Keratinocyte (primary cell): ENCODE measurements at regions not wholly inside any gene's neighbourhood (a gene's known extent, or its start where the extent isn't known, plus 50 kb on each side); places are given as distances from the start of the nearest gene placed in this dataset.

Experiments used
- DNase-seq: peaks from one replicate; pipeline ENCODE4 v3.0.0-alpha.2; 2011; ENCODE audit warnings: low read depth, missing footprints, low spot score
- FAIRE-seq: peaks from 2 replicates; lab custom pipeline; 2011; peaks lifted over from hg19 to GRCh38; lab: Jason Lieb, UNC
- H2AFZ ChIP-seq: 2 replicates; pipeline ENCODE4 v1.6.0; 2012; ENCODE audit warnings: low read length, control low read depth, inconsistent platforms; ENCODE audit not compliant: control insufficient read depth
- H3K27ac ChIP-seq: 2 replicates; pipeline ENCODE4 v1.5.1; 2011; ENCODE audit warnings: low read length; ENCODE audit not compliant: control insufficient read depth, insufficient read depth
- H3K27me3 ChIP-seq: 3 replicates; pipeline ENCODE4 v1.6.0; 2011; ENCODE audit warnings: low read length; ENCODE audit not compliant: control insufficient read depth, insufficient read depth; ENCODE audit errors: extremely low read depth
- H3K36me3 ChIP-seq, 2 experiments: 2 replicates in 1 of 2; 3 replicates in 1 of 2; pipeline ENCODE4 v1.5.1; 2011; ENCODE audit warnings: low read length in 2 of 2, mild to moderate bottlenecking in 1 of 2; ENCODE audit not compliant: control insufficient read depth in 2 of 2, insufficient read depth in 2 of 2; ENCODE audit errors: extremely low read depth in 1 of 2
- H3K4me1 ChIP-seq: 3 replicates; pipeline ENCODE4 v1.5.1; 2011; ENCODE audit warnings: low read length; ENCODE audit not compliant: control insufficient read depth, insufficient read depth; ENCODE audit errors: extremely low read depth
- H3K4me2 ChIP-seq: 3 replicates; pipeline ENCODE4 v1.6.0; 2011; ENCODE audit warnings: low read depth, low read length; ENCODE audit not compliant: control insufficient read depth, insufficient read depth; ENCODE audit errors: extremely low read depth
- H3K4me3 ChIP-seq, 3 experiments: fragments of 200-600 bp in 1 of 3; sonication (generic) in 1 of 3; 2 replicates in 2 of 3; 3 replicates in 1 of 3; pipeline ENCODE4 v1.5.1; 2011 to 2016; ENCODE audit warnings: low read length in 3 of 3, mild to moderate bottlenecking in 3 of 3, control low read depth in 2 of 3, inconsistent platforms in 1 of 3, low read depth in 1 of 3, mixed read lengths in 1 of 3, mixed run types in 1 of 3, moderate library complexity in 1 of 3; ENCODE audit not compliant: control insufficient read depth in 2 of 3, insufficient read depth in 2 of 3; ENCODE audit errors: extremely low read depth in 1 of 3
- H3K79me2 ChIP-seq: 2 replicates; pipeline ENCODE4 v1.6.0; 2012; ENCODE audit warnings: low read length; ENCODE audit not compliant: control insufficient read depth, insufficient read depth
- H3K9ac ChIP-seq: 3 replicates; pipeline ENCODE4 v1.6.0; 2011; ENCODE audit warnings: low read length; ENCODE audit not compliant: control insufficient read depth, insufficient read depth; ENCODE audit errors: extremely low read depth
- H3K9me1 ChIP-seq: 3 replicates; pipeline ENCODE4 v1.6.0; 2011; ENCODE audit warnings: low read length; ENCODE audit not compliant: control insufficient read depth, insufficient read depth; ENCODE audit errors: extremely low read depth
- H3K9me3 ChIP-seq: 2 replicates; pipeline ENCODE4 v1.5.1; 2012; ENCODE audit warnings: low read depth, low read length; ENCODE audit not compliant: control insufficient read depth
- H4K20me1 ChIP-seq: 3 replicates; pipeline ENCODE4 v1.6.0; 2011; ENCODE audit warnings: low read length; ENCODE audit not compliant: control insufficient read depth, insufficient read depth; ENCODE audit errors: extremely low read depth
- CTCF ChIP-seq, 3 experiments: IDR thresholded peaks in 1 of 3; conservative IDR thresholded peaks in 1 of 3; optimal IDR thresholded peaks in 1 of 3; 2 replicates in 2 of 3; 3 replicates in 1 of 3; pipeline versions ENCODE3 to v1.5.1; 2011; ENCODE audit warnings: low read length in 3 of 3, mild to moderate bottlenecking in 3 of 3, moderate library complexity in 2 of 3, control low read depth in 1 of 3, inconsistent platforms in 1 of 3; ENCODE audit not compliant: insufficient read depth in 2 of 3; ENCODE audit errors: extremely low read depth in 1 of 3
- EZH2 ChIP-seq: IDR thresholded peaks from one replicate; pipeline ENCODE4 v1.6.1; 2012; ENCODE audit warnings: inconsistent platforms, mild to moderate bottlenecking, low read length, moderate library complexity
- dilution Hi-C: fragments of 300-500 bp; cut with MboI; formaldehyde crosslinking; loops from one replicate; pipeline ENCODE4 v1.7.0; 2020; ENCODE audit warnings: low sequenced_read_pairs; ENCODE audit not compliant: extremely low pct_ligation_motif_present

GRCh38 chr5:112525217-112525616 lies 106.1 kb upstream of the EPB41L4A start:
- Histone ChIP-seq H3K4me1 (no peaks in the 10 kb centered on the region), H3K9me1 (no peaks in the 10 kb centered on the region), H3K36me3 (no peaks in the 10 kb centered on the region), H3K79me2 (no peaks in the 10 kb centered on the region), H3K27ac (no peak overlapping the region), H3K27me3 (no peaks in the 10 kb centered on the region), H3K9me3 (no peaks in the 10 kb centered on the region), H3K4me2 (no peak overlapping the region), H3K9ac (no peak overlapping the region), H3K4me3 (no peak overlapping the region), H4K20me1 (no peaks in the 10 kb centered on the region), H2AFZ (no peak overlapping the region)
- no peak for DNase-seq
- dilution Hi-C loops: loop anchor here (25.0 kb wide), 1 partner anchor 237 kb away; no protein-coding TSS in a partner anchor
- no peak for FAIRE-seq
- no peak for TF ChIP-seq CTCF (optimal IDR thresholded peaks at IDR 0.05 in 1 of 3, IDR thresholded peaks at IDR 0.05 in 1 of 3, conservative IDR thresholded peaks at IDR 0.05 in 1 of 3; ENCODE audit: extremely low read depth in 1 of 3, insufficient read depth in 2 of 3, low read length in 3 of 3)

- H4K20me1 ChIP-seq: no peaks in the 10 kb centered on the region
- no peak overlapping the region for H3K4me2 ChIP-seq
- H3K27me3 ChIP-seq: peaks cover 1% of the 10 kb centered on the region
- no peak overlapping the region for H3K9ac ChIP-seq
- H3K9me1 ChIP-seq: no peaks in the 10 kb centered on the region
- FAIRE-seq: no peak
- H3K9me3 ChIP-seq: no peaks in the 10 kb centered on the region
- DNase-seq: no peak
- H3K4me3 ChIP-seq: no peak overlapping the region
- H3K4me1 ChIP-seq: no peaks in the 10 kb centered on the region
- no peak overlapping the region for H3K27ac ChIP-seq
- H2AFZ ChIP-seq: no peak overlapping the region
- H3K36me3 ChIP-seq: no peaks in the 10 kb centered on the region
- H3K79me2 ChIP-seq: no peaks in the 10 kb centered on the region
- TF ChIP-seq CTCF (optimal IDR thresholded peaks at IDR 0.05 in 1 of 3, IDR thresholded peaks at IDR 0.05 in 1 of 3, conservative IDR thresholded peaks at IDR 0.05 in 1 of 3; ENCODE audit: extremely low read depth in 1 of 3, insufficient read depth in 2 of 3, low read length in 3 of 3) (no peak), EZH2 (no peak)
- dilution Hi-C loops: loop anchor here (25.0 kb wide), 1 partner anchor 233 kb away; no protein-coding TSS in a partner anchor
These were observed 109.9 kb upstream of the EPB41L4A start for GRCh38 chr5:112528928-112529327.
